Osteoblast (primary cell): ENCODE measurements at regions not wholly inside any gene's neighbourhood (a gene's known extent, or its start where the extent isn't known, plus 50 kb on each side); places are given as distances from the start of the nearest gene placed in this dataset.

Experiments used
- DNase-seq: peaks from one replicate; pipeline ENCODE4 v3.0.0; 2011; ENCODE audit warnings: low spot score, mixed read lengths; ENCODE audit not compliant: insufficient read length; ENCODE audit errors: missing footprints
- H2AFZ ChIP-seq: 2 replicates; pipeline ENCODE4 v1.6.0; 2011; ENCODE audit warnings: mild to moderate bottlenecking, low read length
- H3K27ac ChIP-seq: 2 replicates; pipeline ENCODE4 v1.5.1; 2011; ENCODE audit warnings: mild to moderate bottlenecking, low read depth, low read length, moderate library complexity
- H3K27me3 ChIP-seq: 2 replicates; pipeline ENCODE4 v1.6.0; 2012; ENCODE audit warnings: mild to moderate bottlenecking, control low read depth, inconsistent platforms, low read length, moderate library complexity; ENCODE audit not compliant: insufficient read depth
- H3K36me3 ChIP-seq: 2 replicates; pipeline ENCODE4 v1.5.1; 2011; ENCODE audit warnings: mild to moderate bottlenecking, low read length, control low read depth, moderate library complexity; ENCODE audit not compliant: insufficient read depth
- H3K4me1 ChIP-seq: 2 replicates; pipeline ENCODE4 v1.5.1; 2011; ENCODE audit warnings: mild to moderate bottlenecking, low read length, control low read depth, moderate library complexity; ENCODE audit not compliant: insufficient read depth
- H3K4me2 ChIP-seq: 2 replicates; pipeline ENCODE4 v1.6.0; 2011; ENCODE audit warnings: mild to moderate bottlenecking, low read length; ENCODE audit not compliant: insufficient read depth
- H3K4me3 ChIP-seq: fragments of 200-600 bp; sonication (generic); 3 replicates; pipeline ENCODE4 v1.5.1; 2012; ENCODE audit warnings: mild to moderate bottlenecking, low read length, inconsistent platforms; ENCODE audit not compliant: insufficient read depth
- H3K79me2 ChIP-seq: 2 replicates; pipeline ENCODE4 v1.6.0; 2012; ENCODE audit warnings: mild to moderate bottlenecking, low read length, control low read depth, inconsistent platforms; ENCODE audit not compliant: insufficient read depth
- H3K9me3 ChIP-seq: 2 replicates; pipeline ENCODE4 v1.5.1; 2011; ENCODE audit warnings: low read depth, low read length, control low read depth
- H4K20me1 ChIP-seq: 2 replicates; pipeline ENCODE4 v1.6.0; 2012; ENCODE audit warnings: mild to moderate bottlenecking, low read length, control low read depth; ENCODE audit not compliant: insufficient read depth
- CTCF ChIP-seq: IDR thresholded peaks from 2 replicates; pipeline ENCODE4 v1.5.1; 2011; ENCODE audit warnings: mild to moderate bottlenecking, low read depth, low read length, moderate library complexity; ENCODE audit errors: extremely low read depth

GRCh38 chr6:156513504-156513903 lies 263.7 kb upstream of the ARID1B start:
- no peak for TF ChIP-seq CTCF
- no peaks in the 10 kb centered on the region for H3K4me1 ChIP-seq
- no peaks in the 10 kb centered on the region for H4K20me1 ChIP-seq
- H3K4me2 ChIP-seq, result no peak overlapping the region
- H3K79me2 ChIP-seq, result no peaks in the 10 kb centered on the region
- no peak overlapping the region for H2AFZ ChIP-seq
- DNase-seq, result no peak
- no peak overlapping the region for H3K4me3 ChIP-seq
- no peaks in the 10 kb centered on the region for H3K27me3 ChIP-seq
- H3K9me3 ChIP-seq, result no peaks in the 10 kb centered on the region
- H3K27ac ChIP-seq, result no peak overlapping the region
- no peaks in the 10 kb centered on the region for H3K36me3 ChIP-seq

GRCh38 chr6:156511570-156511969 lies 265.6 kb upstream of the ARID1B start:
- no peaks in the 10 kb centered on the region for H3K4me1 ChIP-seq
- no peak for DNase-seq
- H4K20me1 ChIP-seq, result no peaks in the 10 kb centered on the region
- no peak overlapping the region for H3K4me3 ChIP-seq
- TF ChIP-seq CTCF, result no peak
- no peaks in the 10 kb centered on the region for H3K9me3 ChIP-seq
- no peaks in the 10 kb centered on the region for H3K27me3 ChIP-seq
- no peak overlapping the region for H3K4me2 ChIP-seq
- H3K36me3 ChIP-seq, result no peaks in the 10 kb centered on the region
- H3K27ac ChIP-seq, result no peak overlapping the region
- H3K79me2 ChIP-seq, result no peaks in the 10 kb centered on the region
- H2AFZ ChIP-seq, result no peak overlapping the region

- no peaks in the 10 kb centered on the region for H3K4me1 ChIP-seq
- H2AFZ ChIP-seq, result no peak overlapping the region
- no peak for DNase-seq
- no peaks in the 10 kb centered on the region for H4K20me1 ChIP-seq
- no peaks in the 10 kb centered on the region for H3K27me3 ChIP-seq
- H3K9me3 ChIP-seq, result no peaks in the 10 kb centered on the region
- H3K4me2 ChIP-seq, result no peak overlapping the region
- no peak overlapping the region for H3K27ac ChIP-seq
- no peak for TF ChIP-seq CTCF
- H3K4me3 ChIP-seq, result no peak overlapping the region
- H3K79me2 ChIP-seq, result no peaks in the 10 kb centered on the region
- no peaks in the 10 kb centered on the region for H3K36me3 ChIP-seq
These were observed 266.1 kb upstream of the ARID1B start for GRCh38 chr6:156511051-156511450.

- H4K20me1 ChIP-seq, result no peaks in the 10 kb centered on the region
- no peak for TF ChIP-seq CTCF
- no peak overlapping the region for H2AFZ ChIP-seq
- H3K27ac ChIP-seq, result no peak overlapping the region
- H3K79me2 ChIP-seq, result no peaks in the 10 kb centered on the region
- H3K4me1 ChIP-seq, result no peaks in the 10 kb centered on the region
- no peak overlapping the region for H3K4me3 ChIP-seq
- H3K36me3 ChIP-seq, result no peaks in the 10 kb centered on the region
- no peak for DNase-seq
- H3K9me3 ChIP-seq, result no peaks in the 10 kb centered on the region
- no peaks in the 10 kb centered on the region for H3K27me3 ChIP-seq
- no peak overlapping the region for H3K4me2 ChIP-seq
These were observed 266.9 kb upstream of the ARID1B start for GRCh38 chr6:156510242-156510641.
